ENCODE measurements at regions not wholly inside any gene's neighbourhood (a gene's known extent, or its start where the extent isn't known, plus 50 kb on each side); places are given as distances from the start of the nearest gene placed in this dataset.
"Not testable (repeated sequence)": the region's sequence is repeated elsewhere in the genome, so short reads cannot be mapped to it uniquely, and the experiment has no call there.

DNA sequence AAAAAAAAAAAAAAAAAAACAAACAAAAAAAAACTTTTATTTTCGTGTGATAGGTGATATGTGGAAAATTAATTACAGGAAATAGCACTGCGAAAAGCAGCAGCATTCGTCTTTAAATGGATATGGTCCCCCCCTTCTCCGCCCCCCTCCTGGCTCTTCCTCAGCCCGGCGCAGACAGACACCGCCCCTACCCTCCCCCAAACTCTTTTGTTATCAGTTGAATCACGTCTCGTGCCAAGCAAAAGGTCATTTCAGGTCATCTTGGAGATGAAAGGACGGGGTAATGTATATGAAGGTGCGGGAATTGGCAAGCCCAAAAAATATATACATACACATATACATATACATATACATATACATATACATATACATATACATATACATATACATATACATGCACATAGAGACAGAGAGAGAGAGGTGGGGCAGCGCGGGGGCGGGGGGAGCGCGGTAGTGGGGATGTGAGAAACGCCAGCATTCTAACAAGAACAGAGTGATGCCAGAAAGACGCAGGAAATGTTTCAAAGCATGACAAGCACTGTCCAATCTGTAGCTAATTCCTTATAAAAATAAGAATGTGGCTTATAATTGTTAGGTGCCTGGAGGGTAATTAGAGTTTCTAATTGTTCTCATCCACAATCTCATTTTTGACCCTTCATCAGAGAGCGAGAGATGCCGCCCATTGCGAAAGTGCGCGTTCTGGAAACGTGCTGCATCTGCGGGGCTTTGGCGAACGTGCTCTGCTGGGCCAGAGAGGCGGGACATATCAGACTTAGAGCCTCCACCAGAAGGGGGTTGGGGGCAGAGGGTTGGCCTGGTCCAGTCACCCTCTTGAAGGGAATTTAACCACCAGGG is 214.5 kb upstream of the UBASH3B start:
- no peak for DNase-seq

DNA sequence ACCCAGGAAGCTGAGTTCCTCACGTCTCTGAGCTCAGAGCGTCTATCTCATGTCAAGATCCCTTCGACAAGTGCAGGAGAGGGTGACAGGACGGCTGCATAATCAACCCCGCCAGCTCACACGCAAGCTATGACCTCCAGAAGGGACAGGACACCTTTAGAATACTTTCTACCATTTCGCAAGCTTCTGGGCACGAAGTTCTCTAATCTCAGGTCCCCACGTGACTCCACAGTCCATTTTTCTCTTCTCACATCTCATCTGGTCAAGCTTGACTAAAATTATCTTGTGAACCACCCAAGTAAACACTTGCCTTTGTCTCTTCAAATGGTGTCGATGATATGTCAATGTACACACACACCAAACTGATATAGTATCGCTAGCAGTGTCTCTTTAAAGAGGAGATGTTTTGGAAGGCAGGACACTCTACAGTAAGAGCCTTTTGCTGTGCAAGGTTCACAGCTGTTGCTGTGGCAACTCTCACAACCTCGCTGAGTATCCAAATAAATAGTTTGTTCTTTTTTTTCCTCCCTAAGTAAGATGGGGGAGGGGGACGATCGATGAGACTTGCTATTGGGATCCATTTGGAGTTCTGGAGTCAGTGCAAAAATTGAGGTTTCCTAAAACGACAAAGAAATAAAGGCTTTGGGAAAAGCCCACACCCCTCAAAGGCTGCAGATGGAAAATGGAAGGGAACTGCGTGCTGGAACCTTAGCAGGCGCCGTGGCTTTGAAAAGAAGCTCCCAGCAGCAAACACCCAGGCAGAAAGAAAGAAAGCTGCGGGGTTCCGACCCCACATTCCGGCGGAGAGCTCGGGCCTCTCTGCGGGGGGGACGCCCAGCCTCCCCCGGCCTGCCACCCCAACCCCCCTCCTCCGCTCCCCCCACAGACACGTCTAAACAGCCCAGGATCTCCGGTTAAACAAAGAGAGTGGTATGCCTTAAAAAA is 215.4 kb upstream of the UBASH3B start:
- DNase-seq: no peak

DNA sequence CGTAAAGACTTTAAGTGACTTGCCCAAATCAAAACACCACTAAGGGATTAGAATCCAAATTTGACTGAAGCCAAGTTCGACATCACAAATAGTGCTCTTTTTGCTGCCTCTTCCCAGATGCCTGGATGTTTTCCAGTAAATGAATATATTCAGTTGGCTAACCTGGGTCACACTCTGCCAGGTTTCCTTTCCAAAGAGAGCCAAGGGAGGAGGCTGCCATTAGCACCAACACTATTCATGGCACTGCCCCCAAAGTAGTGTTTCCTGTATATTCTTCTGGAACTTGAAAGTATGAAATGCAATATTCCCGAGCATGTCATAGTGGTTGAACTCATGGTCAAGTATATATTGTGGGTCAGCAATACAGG is 219.3 kb upstream of the UBASH3B start:
- DNase-seq: no peak

DNA sequence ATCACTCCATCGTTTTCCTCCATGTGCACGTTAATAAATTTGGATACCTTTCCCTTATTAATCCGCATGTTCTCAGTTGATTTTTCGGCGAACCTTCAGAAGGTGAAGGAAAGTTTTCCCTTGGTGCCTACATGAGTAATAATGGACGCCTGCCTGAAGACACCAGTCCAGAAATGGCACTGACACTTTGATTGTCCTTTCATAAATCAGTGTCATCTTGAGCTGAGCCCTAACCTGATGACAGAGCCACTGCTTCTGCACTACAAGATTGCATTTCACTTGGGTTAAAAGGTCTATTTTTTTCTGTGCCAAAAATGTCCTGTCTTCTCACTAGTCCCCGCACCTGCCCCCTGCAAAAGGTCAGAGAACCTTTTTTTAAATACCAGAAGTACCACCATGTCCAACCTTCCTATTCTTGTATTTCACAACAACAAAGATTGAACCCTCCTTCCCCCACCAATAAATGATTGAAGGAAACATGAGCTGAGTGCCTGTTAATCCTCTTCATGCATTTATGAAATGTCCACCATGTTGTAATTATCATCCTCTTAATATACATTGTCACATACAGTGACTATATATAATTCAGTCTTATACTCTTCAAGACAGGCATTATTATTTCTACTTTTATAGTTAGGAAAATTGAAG is 219.9 kb upstream of the UBASH3B start:
- no peak for DNase-seq

DNA sequence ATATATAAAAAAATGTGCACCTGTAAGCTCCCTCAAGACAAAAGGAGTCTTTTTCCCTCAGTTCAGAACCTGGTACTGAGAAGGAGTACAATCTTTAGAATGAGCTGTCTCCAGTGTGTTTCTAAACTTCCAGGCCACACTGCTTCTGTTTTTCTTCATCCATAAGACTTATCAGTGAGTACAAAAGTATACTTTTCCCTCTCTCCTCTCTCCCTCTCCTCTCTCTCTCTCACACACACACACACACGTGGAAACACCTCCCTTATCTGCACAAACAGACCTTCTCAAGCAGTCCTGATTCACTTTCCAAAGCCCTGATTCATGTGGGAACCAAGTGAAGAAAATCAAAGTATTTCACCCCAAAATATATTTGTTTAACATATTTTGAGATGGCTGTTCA is 220.7 kb upstream of the UBASH3B start:
- DNase-seq: no peak

DNA sequence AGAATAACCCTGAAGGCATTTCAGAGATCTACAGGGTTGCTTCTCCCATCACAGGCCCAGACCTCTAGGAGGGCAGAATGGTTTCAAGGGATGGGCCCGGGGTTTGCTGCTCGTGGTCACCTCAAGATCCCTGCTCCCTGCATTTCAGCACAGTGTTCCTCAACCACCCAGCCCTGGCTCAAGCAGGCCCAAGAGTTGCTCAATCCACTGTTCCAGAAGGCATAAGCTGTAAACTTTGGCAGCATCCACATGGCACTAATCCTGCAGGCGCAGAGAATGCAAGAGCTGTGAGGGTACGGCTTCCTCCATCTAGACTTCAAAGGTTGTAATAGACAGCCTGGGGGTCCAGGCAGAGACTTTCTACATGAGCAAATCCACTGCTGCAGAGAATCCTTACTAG is 225.0 kb upstream of the UBASH3B start:
- no peak for DNase-seq

DNA sequence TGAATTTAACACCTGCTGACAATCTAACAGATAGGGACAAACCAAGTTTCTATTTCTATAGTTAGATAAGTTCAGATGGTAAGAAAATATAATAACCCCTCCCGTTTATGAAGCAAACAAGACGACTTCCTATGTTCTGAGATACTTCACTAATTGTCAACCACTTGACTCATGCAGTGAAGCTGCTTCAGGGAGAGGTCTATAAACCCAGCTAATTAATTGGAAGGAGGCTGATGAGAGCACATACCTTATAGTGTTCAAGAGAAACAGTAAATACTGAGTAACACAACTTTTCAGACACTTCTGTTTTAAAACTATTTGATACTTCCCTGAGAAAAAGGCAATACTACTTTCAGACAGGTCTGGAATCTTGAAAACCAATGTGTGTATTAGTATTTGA is 229.4 kb upstream of the UBASH3B start:
- DNase-seq: no peak

DNA sequence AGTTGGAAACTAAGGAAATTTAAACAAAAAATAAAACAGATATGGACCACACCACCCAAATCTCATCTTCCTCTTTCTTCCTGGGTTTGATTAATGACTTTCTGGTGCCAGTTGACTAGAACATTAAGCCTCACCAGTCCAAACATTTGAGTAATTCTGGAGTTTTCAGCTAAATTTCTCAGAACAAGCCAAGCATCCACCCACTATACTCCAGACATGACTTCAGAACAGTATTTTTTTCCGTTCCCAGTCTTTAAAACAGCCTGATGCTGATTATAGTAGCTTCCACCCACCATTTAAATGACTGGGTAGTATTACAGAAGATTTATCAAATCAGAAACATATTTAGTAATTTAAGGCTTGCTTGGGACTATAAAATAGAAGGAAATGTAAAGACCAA is 230.9 kb upstream of the UBASH3B start:
- no peak for DNase-seq

DNA sequence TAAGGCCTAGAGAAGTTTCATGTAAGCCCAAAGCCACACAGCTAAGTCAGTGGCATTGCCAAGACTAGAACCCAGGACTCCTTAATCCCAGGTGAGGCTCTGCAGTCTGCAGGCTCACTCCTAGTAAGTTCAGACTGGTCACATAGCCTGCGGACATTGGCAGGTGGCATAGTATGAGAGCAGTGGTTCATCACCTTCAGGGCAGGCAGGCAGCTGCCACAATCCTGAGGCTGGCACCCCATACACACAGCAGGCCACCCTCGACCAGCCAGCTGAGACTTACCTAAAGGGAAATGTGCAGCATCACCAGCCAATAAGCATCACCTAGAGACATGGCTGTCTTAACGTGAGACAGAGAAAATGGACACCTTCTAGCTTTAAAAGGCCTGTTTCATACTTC is 231.6 kb upstream of the UBASH3B start:
- no peak for DNase-seq

DNA sequence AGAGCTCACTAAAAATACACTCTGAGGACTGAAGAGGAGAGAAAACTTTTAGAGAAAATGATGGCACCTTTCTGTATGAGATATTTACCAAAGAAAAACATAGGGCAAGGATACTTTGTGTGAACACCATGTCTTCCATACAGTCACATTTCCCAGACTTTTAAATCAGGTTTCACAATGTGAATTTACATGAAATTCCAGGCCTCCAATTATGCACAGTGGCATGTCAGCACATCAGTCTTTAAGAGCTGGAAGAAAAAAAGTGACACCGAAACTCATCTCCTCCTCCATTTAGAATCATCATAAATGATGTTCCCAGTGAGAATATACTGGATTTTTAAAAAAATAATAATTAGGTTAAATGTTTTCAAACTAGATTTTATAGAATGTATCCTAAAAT is 232.2 kb upstream of the UBASH3B start:
- no peak for DNase-seq

DNA sequence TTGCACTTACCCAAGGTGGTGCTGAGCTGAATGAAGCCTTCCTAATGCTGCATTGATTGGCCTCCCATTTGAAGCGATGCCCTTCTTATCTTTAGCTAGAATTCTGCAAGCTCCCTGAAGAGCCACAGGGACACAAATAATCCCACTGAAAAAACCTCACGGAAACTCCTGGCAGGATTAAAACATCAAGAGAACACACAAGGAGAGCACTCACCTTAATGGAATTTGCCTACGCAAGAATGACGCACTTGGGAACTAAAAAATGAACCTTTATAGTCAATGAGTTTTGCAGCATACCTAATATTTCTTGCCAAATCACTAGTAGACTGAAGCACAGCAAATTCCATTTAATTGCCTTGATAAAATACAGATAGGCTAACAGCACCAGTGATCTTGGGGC is 232.8 kb upstream of the UBASH3B start:
- DNase-seq: no peak

DNA sequence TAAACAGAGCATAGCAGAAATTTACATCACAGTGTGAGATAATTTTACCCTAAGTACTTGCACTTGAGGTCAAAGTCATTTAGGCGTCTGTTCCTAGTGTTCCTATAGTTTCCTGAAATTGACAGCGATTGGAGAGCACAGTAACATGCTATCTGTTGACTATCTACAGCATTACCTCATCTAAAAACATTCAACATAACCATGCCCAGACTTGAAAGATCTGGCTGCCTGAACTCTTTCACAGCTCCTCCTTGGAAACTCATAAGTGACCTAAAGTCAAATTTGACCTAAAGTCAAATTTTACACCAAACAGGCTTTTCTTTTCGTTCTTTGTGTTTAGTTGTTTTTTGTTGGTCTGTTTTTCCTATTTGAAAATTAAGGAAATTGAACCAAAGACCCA is 233.8 kb upstream of the UBASH3B start:
- no peak for DNase-seq

DNA sequence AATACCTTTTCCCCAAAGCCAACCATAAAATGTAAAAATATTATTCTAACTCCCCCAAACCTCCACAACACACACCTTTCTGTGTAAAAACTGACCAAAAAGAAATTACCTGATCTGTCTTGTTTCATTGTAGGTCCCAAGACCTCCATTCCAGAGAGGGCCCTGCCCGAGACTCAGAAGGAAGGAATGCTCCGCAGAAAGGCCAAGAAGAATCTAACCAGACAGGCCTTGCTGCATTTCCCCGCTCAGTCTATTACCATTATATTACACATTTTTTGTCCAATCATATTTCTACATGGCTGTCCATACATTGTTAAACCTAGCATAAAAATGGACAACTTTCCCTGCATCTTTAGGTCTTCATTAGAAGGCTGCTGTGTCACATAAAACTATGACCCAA is 237.5 kb upstream of the UBASH3B start:
- no peak for DNase-seq

DNA sequence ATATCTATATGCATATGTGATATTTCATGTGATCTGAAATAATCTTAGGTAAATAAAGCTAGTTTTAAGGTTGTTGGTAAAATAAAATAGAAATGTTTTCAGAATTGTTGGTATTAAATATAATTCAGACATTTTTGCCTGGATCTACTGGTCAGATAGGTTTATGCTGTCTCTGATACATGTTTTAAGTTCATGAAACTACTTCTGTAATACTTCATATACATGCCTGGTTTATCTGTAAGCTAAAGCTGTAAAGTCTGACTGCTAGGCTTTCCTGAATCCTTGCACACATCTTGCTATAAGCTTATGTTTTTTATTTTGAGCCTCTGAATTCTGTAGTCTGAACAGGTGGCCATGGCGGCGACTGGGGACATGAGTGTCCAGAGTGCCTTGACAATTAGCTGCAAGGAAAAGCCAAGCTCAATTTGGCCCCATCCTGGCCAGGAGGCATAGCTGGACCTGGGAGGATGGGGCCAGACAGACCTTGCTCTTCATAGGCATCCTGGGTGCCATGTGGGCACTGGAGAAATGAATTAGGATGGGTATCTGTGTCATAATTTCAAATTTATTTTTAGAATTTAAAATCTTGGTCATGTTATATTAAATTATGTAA is 241.0 kb upstream of the UBASH3B start:
- DNase-seq: no peak

DNA sequence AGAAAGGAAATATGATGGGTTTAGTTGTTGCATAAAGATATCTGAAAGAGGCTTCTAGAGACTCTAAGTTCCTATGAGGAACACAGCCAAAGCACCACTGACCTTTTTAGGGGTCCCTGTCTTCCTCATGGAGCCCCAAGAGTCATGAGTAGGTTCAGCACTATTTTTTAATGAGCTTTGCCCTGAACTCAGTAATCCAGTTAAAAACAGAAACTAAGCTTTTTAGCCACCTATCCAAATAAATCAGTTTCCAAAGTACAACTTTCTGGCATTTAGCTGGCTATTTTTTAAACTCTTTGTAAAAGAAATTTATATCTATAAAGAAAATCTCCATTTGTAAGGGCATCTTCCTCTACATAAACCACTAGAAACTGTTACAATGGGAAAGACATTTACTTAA is 241.8 kb upstream of the UBASH3B start:
- DNase-seq: no peak

DNA sequence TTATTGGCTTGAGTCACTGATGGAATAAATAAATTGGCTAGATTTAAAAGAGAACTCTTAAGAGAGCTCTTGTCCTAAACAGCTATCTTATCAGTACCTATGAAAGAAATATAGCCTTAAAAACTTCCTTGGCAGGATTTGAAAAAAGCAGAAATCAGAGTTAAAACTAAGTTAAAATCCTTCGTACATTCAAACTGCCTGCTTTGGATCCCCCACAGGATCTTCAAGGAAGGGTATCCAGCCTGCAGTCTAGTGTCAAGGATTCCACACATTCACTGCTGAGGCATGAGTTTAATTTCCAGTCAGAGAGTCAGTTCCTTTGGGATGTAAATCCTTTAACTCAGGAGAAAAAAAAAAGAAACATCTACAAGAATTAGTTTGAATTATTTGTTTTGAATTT is 242.9 kb upstream of the UBASH3B start:
- no peak for DNase-seq

DNA sequence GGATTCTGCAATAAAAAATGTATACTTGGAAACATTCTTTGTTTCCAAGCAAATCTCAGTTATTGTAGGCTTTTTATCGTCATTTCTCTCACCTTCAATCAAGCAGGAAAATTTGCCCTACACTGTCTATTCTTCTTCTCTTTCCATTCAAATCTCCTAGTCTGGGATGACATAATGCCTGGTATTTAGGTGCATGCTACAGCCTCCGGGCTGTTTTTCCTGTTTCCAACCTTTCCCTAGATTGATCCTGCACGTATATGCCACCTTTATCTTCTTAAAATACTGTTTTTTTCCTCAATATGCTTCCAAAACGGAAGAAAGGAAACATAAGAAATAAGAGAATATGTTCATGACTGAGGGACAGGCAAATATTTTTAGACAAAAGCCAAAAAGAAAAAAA is 249.1 kb upstream of the UBASH3B start:
- DNase-seq: no peak

DNA sequence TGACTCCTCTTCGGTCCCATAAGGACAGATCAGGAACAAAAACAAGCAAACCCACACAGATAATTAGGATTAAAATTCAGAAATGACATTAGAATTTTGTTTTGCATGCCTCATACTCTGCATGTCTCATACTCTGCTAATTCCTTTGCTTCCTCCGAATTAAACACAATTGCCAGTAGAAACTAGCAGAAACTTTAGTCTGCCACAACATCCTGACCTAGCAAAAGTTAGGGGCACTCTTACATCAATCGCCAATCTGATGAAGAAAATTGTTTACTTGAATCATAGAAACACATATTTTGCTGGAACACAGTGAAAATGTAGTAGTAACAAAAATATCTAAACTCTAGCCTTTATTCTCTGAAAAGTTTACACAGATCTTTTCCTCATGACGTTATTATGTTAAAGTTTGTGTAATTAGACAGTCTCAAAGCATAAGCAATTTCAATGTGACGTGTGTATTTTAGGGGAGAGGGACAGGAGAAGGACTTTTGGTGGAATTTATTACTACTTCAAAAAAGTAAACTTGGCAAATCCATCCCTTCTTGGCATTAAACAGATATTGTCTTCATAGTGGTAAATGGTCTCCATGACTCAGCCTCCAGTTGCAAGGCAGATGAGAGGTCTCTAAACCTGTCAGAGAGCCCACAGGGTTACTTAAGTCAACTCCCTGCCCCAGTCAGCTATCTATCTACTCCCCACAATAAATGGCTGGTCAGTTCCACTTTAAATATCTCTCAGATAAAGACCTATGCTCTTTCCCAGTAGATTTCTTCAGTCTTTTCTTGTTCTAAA is 249.8 kb upstream of the UBASH3B start:
- DNase-seq: no peak

DNA sequence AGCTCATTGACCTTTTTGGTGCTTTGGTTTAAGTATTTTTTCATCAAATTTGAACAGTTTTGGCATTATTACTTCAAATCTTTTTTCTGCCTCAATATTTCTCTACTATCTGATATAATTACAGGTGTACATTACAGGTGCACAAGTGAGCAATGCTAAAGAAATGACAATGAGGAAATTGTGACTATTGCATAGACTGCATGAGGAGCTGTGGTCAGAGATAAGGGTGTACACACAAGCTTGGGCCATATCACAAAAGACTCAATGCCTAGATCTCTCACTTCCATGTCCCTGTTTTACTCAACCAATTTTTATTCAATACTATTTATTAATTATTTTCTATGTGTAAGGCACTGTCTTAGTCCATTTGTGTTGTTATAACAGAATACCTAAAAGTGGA is 251.0 kb upstream of the UBASH3B start:
- no peak for DNase-seq

DNA sequence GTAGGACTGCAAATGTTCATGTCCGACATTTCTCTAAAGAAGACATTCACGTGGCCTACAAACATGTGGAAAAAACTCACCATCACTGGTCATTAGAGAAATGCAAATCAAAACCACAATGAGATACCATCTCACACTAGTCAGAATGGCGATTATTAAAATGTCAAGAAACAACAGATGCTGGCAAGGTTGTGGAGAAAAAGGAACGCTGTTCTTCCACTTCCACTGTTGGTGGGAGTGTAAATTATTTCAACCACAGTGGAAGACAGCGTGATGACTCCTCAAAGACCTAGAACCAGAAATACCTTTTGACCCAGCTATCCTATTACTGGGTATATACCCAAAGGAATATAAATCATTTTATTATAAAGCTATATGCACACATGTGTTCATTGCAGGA is 253.9 kb upstream of the UBASH3B start:
- DNase-seq: not testable (repeated sequence)

DNA sequence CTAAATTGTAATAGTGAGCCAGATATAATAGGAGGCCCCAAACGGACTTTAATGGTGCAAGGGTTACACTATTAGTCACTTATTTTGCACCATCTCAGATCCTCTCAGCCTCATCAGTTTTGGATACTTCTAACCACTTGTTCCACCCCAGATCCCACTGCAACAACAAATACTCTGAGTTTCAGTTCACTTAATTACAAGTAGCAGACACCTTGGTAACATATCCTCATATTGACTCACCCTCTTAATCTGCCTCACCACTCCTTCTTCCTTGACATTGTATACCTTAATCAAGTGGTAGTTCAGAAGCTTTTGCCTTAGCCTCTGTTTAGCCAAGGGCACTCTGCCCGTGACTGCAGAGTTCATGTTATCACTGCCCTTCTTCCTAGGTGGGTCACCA is 256.1 kb upstream of the UBASH3B start:
- no peak for DNase-seq

DNA sequence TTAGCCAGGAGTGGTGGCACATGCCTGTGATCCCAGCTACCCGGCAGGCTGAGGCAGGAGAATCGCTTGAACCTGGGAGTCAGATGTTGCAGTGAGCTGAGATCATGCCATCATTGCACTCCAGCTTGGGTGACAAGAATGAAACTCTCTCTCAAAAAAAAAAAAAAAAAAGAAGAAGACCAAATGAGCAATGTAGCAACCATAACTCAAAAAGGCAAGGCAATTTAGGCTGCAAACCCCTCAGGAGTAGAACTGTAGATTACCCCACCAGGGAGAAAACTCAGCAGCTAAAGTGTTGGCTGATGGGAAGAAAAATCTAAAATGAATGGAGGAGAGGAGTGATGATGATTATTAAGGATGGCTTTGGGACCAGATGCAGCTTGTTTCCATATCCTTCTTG is 256.7 kb upstream of the UBASH3B start:
- no peak for DNase-seq
